GM19467 (cell line): ENCODE measurements at regions not wholly inside any gene's neighbourhood (a gene's known extent, or its start where the extent isn't known, plus 50 kb on each side); places are given as distances from the start of the nearest gene placed in this dataset.

Source experiments
- ATAC-seq: cut with Tn5 transposase; IDR thresholded peaks from one replicate; pipeline ENCODE4 v1.9.1; 2021; ENCODE audit warnings: mild to moderate bottlenecking, moderate library complexity; ENCODE audit not compliant: unreplicated experiment

- no peak for ATAC-seq
Observed at GRCh38 chr2:65714866-65715265, 282.5 kb upstream of the SPRED2 start.

DNA sequence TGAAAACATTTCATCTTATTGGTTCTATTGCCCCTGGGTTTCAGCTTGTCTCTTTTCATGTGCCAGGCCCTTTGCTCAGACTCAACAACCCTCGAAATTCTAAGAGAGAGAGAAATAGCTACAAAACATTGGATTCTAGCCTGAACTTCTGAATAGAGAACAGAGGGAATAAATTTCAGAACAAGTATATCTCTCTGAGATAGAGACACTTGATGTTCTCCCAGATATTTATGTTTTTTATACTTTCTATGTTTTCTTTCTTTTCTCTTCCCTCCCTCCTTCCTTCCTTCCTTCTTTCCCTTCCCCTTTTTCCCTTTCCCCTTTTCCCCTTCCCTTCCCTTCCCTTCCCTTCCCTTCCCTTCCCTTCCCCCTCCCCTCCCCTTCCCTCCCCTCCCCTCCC is 279.5 kb upstream of the SPRED2 start:
- no peak for ATAC-seq

DNA sequence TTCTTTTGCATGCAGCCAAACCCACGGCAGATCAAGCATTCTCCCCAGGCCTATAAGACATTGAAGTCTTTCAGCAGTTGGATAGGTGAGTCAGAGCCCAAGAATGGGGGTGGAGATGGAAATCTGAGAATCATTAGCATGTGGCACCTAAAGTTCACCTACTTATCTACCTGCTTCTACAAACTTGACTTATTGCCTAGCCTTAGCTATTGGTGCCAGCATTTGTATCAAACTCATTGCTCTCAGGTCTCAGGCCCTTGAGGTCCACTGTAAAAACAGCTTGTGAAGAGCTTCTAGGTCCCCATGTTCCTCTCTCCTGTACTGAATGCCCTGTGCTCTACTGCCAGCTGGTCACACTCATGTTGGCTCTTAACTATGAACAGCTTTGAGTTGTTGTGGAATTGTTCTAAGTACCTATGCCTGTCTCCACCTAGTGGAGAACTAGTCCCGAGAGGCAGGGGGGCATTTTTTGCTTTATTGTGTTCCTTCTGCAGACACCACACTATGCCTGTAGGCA is 278.4 kb upstream of the SPRED2 start:
- no peak for ATAC-seq

- no peak for ATAC-seq
Observed at GRCh38 chr2:65710356-65710755, 278.0 kb upstream of the SPRED2 start.

- ATAC-seq = no peak
Observed at GRCh38 chr2:65708086-65708485, 275.7 kb upstream of the SPRED2 start.

DNA sequence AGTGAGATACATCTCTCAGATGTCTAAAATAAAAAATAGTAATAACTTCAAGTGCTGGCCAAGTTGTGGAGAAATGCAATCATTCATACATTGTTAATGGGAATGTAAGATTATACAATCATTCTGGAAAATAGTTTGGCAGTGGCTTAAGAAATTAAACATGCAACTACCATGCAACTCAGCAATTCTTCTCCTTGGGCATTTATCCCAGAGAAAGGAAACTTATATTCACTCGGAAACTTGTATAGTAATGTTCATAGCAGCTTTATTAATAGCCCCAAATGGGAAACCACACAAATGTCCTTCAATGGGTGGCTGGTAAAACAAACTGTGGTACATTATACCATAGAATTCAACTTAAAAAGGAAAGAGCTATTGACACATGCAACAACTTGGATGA is 274.0 kb upstream of the SPRED2 start:
- no peak for ATAC-seq

DNA sequence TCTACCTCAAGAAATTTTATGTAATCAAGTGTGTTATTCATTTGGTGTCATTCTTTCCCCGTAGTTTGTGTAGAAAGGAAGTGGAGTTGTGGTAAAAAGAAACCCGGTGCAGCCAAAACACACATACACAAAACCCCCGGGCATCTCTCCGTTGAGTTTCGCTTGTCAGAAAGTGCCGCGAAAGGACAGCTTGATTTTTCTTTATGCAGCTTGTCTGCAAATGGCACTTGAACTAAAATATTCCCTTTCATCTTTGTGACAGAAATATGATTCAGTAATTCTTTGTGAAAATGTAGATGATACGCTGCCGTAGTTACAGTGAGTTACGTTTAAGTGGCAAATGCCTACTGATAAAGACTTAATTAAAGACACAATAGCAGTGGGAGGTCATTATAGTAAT is 268.8 kb upstream of the SPRED2 start:
- ATAC-seq = no peak

GRCh38 chr2:65700720-65701119 is 268.3 kb upstream of the SPRED2 start:
- ATAC-seq = no peak

DNA sequence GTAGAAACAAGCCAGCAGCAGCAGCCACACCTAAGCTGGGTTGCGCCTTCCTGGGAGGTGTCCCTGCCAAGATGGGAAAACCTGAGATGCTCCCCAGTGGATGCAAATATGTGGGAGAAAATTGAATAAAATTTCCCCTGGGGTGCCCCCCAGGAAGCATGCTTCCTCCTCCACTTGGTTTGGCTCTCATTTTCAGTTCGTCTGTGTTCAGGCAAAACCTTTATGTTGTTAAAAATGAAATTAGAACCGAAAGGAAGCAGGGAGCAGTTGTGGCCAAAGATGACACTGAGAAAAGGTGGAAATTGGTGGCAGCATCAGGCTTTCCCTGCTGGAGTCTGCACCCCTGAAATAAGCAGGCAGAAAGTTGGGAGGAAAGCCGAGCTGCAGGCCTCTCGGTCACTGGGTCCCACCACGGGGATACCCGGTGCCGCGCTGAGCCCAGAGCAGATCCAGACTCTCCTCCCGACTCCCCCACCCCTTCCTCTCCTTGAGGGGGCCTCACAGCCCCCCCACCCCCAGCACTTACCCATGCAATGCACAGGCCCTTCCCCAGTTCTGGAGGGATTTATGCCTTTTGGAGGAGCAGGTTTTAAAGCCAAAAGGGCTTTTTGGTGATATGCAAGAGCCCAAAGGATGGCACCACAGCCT is 267.7 kb upstream of the SPRED2 start:
- no peak for ATAC-seq

DNA sequence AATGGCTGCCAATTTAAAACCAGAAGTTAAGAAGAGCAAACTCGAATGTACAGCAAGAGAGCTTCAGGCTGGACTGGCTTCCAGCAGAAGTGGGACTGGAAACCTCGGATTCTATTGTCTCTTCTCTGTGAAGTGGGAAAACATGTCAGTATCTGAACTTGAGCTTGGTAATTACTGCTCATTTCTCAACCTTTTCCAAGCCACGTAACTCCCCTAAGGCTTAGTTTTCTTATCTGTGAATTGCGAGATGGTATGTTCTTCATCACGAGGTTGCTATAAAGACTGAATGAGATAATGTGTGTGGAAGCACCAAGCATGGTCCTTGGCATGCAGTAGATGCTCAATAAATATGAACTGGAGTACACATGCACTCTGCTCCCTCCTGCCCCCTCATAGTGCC is 259.4 kb upstream of the SPRED2 start:
- ATAC-seq = no peak

DNA sequence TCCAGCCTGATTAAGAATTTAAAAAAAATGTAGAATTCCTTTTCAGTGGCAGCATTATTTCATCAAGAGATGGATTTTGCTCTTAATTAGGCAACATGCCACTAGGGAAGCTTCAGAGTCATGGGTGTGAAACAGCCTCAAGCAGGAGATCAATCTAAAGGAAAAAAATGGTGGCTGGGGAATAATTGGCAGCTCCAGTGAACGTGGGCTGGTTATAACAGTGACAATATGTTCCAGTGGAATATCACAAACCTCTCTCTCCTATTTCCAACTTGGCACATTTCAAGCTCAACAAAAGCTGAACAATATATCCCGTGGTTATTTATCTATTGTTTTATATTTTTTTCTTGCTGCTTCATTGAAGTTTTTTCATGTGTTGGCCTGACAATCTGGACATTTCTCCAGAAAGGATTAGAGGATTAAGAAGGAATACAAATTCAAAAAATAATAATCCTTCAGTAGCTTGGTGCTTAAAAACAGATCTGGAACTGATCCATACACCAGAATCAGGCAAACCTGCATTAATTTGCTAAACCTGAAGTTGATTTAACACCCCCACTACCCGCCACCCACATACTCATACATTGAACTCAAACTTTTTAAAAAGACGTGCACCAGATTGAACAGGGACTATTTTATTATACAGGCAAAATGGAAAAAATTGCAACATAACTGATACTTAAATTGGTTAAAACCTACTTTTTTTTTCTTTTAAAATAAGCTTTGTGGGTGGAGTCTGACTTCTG is 255.9 kb upstream of the SPRED2 start:
- ATAC-seq = no peak

DNA sequence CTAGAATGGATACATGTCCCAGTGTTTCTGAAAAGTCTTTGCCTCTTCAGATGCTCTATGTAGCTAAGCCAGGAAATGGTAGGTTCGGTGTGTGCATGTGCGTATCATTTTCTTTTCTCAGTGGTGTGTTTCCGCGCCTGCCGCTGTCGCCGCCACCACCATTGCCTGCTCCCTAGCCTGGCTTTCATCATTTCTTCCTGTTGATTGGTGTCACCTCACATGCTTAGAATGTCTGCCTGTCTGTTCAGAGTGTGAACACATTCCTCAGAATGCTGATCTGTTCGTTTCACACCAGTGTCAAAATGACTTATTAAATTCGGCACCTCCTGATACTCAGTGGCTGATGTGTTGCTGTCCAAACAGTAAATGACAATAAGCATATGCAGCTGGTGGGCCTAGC is 255.2 kb upstream of the SPRED2 start:
- ATAC-seq = no peak

- no peak for ATAC-seq
Observed at GRCh38 chr2:65686928-65687521, 254.6 kb upstream of the SPRED2 start.

- no peak for ATAC-seq
Observed at GRCh38 chr2:65681503-65681902, 249.1 kb upstream of the SPRED2 start.

- no peak for ATAC-seq
Observed at GRCh38 chr2:65678779-65679391, 246.5 kb upstream of the SPRED2 start.

DNA sequence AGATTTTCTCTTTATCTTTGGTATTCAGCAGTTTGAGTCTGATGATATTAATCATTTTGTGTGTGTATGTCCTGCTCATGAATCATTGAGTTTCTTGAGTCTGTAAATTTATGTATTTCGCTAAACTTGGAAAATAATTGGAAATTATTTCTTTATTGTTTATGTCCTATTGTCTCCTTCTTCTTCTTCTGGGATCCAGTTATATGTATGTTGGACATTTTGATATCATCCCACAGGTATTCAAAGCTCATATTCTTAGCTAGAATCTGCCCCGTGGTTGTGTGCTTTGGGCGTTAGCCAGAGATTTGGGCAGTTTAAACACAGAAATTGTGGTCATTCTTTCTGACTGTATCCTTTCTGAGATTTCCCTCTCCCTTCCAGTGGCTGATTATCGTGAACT is 243.0 kb upstream of the SPRED2 start:
- no peak for ATAC-seq

GRCh38 chr2:65671670-65672242 is 239.4 kb upstream of the SPRED2 start:
- no peak for ATAC-seq

DNA sequence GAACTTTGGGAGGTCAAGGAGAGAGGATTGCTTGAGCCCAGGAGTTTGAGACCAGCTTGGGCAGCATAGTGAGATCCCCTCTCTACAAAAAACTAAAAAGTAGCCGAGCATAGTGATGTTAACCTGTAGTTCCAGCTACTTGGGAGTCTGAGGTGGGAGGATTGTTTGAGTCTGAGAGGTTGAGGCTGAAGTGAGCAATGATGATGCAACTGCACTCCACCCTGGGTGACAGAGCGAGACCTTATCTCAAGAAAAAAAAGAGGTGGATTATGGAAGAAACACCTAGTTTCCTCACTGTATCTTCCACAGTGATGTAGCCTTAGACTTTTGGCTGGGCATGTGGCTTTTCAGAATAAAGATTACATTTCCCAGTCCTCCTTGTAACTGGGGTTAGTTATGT is 237.2 kb upstream of the SPRED2 start:
- no peak for ATAC-seq

DNA sequence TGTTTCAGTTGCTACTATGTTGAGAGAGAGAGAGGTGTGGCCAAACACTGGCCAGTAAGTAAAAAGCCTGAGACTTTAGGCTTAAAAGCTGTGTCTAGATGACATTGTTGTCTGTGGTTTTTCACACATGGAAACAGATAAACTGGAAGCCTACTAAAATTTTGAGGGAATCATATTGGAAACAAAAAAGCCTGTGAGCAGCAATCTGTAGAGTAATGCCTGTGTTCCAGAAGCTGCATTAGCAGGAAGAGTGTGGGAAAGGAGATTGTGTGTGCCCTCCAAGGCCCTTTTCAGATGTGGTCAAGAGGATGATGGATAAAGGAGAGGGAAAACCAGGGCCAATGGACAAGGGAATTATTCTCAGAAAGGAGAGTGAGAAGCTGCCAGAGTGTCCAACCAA is 236.3 kb upstream of the SPRED2 start:
- ATAC-seq = no peak

DNA sequence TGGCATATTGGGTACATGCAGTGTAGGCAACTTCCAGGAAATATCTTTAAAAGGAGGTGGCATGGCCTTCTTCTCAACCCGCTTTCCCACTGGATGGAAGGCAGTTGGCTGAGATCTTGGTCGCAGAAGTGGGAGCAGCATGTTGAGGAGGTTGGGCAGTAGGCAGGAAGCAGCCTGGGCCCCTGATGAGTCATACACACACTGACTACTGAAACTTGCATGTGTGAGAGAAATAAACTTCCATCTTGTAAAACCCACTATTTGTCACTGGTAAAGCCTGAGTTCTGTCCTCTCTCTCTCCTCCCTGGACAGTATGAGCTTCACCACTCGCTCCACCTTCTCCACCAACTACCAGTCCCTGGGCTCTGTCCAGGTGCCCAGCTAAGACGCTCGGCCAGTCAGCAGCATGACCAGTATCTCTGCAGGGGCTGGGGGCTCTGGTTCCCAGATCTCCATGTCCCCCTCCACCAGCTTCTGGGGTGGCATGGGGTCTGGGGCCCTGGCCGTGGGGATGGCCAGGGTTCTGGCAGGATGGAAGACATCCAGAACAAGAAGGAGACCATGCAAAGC is 233.8 kb upstream of the SPRED2 start:
- ATAC-seq = peak; percentile 98

DNA sequence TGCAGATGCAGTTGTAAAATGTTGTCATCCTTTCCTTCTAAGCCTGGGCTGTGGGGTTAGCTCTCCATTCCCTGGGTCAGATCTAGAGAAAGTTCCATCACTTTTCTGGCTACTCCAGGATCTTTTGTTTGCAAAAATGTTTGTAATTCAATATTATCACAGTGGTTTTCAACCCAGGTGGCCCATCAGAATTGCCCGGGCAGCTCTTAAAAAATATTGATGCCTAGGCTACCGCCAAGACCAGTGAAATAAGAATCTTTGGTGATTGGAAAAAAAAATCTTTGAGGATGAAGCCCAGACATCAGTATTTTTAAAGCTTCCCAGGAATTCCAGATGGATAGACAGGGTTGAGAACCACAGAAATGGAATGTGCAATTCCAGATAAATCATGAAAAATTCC is 232.5 kb upstream of the SPRED2 start:
- no peak for ATAC-seq
